ENCODE measurements at regions not wholly inside any gene's neighbourhood (a gene's known extent, or its start where the extent isn't known, plus 50 kb on each side); places are given as distances from the start of the nearest gene placed in this dataset.
"Not testable (repeated sequence)": the region's sequence is repeated elsewhere in the genome, so short reads cannot be mapped to it uniquely, and the experiment has no call there.

- 92 to 100% methylated on average over 2 to 4 of the region's 4 CpGs for WGBS, 2 donors (ENCODE audit: low coverage in 1 of 2)
- not testable (repeated sequence) for ATAC-seq, H3K27ac ChIP-seq, H3K27me3 ChIP-seq, H3K9me3 ChIP-seq, H3K4me3 ChIP-seq, H3K36me3 ChIP-seq, H3K4me1 ChIP-seq
These were observed 104.3 kb downstream of the MTPN start for GRCh38 chr7:135872861-135873260.

GRCh38 chr7:135862586-135863340 lies 114.2 kb upstream of the FAM180A start:
- Histone ChIP-seq H3K9me3 (peaks cover 0 to 14% (median 0%) of the 10 kb centered on the region in 3 donors), H3K27me3 (no peaks in the 10 kb centered on the region), H3K36me3 (no peaks in the 10 kb centered on the region), H3K4me1 (no peaks in the 10 kb centered on the region), H3K4me3 (no peak overlapping the region), H3K27ac (no peak overlapping the region)
- no peak for ATAC-seq
- whole genome bisulfite sequencing, 2 donors (ENCODE audit: low coverage in 1 of 2), result 52 to 81% methylated on average over 4 to 5 of the region's 8 CpGs
- TF ChIP-seq EP300 (IDR thresholded peaks at IDR 0.05) (no peak), POLR2A (IDR thresholded peaks at IDR 0.05) (no peak), CTCF (IDR thresholded peaks at IDR 0.05) (no peak), POLR2AphosphoS5 (IDR thresholded peaks at IDR 0.05) (no peak)

GRCh38 chr7:135859538-135859937 lies 110.9 kb upstream of the FAM180A start:
- TF ChIP-seq EP300 (IDR thresholded peaks at IDR 0.05), result no peak
- TF ChIP-seq CTCF (IDR thresholded peaks at IDR 0.05), result no peak
- TF ChIP-seq POLR2A (IDR thresholded peaks at IDR 0.05), result no peak
- no peak for TF ChIP-seq POLR2AphosphoS5 (IDR thresholded peaks at IDR 0.05)
- WGBS, 2 donors (ENCODE audit: low coverage in 1 of 2), result 77 to 95% methylated on average over 2 of the region's 2 CpGs

GRCh38 chr7:135858851-135859250 lies 110.2 kb upstream of the FAM180A start:
- no CpG with 5 or more reads among the region's 6 CpGs for WGBS, 2 donors (ENCODE audit: low coverage in 1 of 2)
- TF ChIP-seq POLR2A (IDR thresholded peaks at IDR 0.05) (no peak), CTCF (IDR thresholded peaks at IDR 0.05) (no peak), POLR2AphosphoS5 (IDR thresholded peaks at IDR 0.05) (no peak), EP300 (IDR thresholded peaks at IDR 0.05) (no peak)
- H3K27me3 ChIP-seq, result no peaks in the 10 kb centered on the region
- H3K9me3 ChIP-seq, result peaks cover 0 to 14% (median 0%) of the 10 kb centered on the region in 3 donors
- ATAC-seq, result no peak
- H3K27ac ChIP-seq, result no peak overlapping the region
- no peaks in the 10 kb centered on the region for H3K4me1 ChIP-seq
- H3K4me3 ChIP-seq, result no peak overlapping the region
- H3K36me3 ChIP-seq, result no peaks in the 10 kb centered on the region

More at GRCh38 chr7:135859538-135859937, 110.9 kb upstream of the FAM180A start:
- Histone ChIP-seq H3K27me3 (no peaks in the 10 kb centered on the region), H3K9me3 (peaks cover 0 to 14% (median 0%) of the 10 kb centered on the region in 3 donors), H3K4me3 (no peak overlapping the region), H3K4me1 (no peaks in the 10 kb centered on the region), H3K27ac (no peak overlapping the region), H3K36me3 (no peaks in the 10 kb centered on the region)
- ATAC-seq, result no peak

GRCh38 chr7:135858379-135858778 lies 109.8 kb upstream of the FAM180A start:
- no peaks in the 10 kb centered on the region for H3K4me1 ChIP-seq
- no peaks in the 10 kb centered on the region for H3K27me3 ChIP-seq
- H3K36me3 ChIP-seq, result no peaks in the 10 kb centered on the region
- no peak for TF ChIP-seq EP300 (IDR thresholded peaks at IDR 0.05)
- TF ChIP-seq POLR2A (IDR thresholded peaks at IDR 0.05), result no peak
- no peak for TF ChIP-seq POLR2AphosphoS5 (IDR thresholded peaks at IDR 0.05)
- no peak for TF ChIP-seq CTCF (IDR thresholded peaks at IDR 0.05)
- H3K9me3 ChIP-seq, result peaks cover 0 to 14% (median 0%) of the 10 kb centered on the region in 3 donors
- no CpG with 5 or more reads among the region's 4 CpGs for WGBS, 2 donors (ENCODE audit: low coverage in 1 of 2)
- no peak overlapping the region for H3K4me3 ChIP-seq
- no peak for ATAC-seq
- no peak overlapping the region for H3K27ac ChIP-seq

All from gastroesophageal sphincter (tissue), 4 donors.